GM21515 (cell line): ENCODE measurements at regions not wholly inside any gene's neighbourhood (a gene's known extent, or its start where the extent isn't known, plus 50 kb on each side); places are given as distances from the start of the nearest gene placed in this dataset.
"Not testable (repeated sequence)": the region's sequence is repeated elsewhere in the genome, so short reads cannot be mapped to it uniquely, and the experiment has no call there.

Experiments
- ATAC-seq: cut with Tn5 transposase; IDR thresholded peaks from one replicate; pipeline ENCODE4 v1.9.1; 2021; ENCODE audit not compliant: unreplicated experiment

DNA sequence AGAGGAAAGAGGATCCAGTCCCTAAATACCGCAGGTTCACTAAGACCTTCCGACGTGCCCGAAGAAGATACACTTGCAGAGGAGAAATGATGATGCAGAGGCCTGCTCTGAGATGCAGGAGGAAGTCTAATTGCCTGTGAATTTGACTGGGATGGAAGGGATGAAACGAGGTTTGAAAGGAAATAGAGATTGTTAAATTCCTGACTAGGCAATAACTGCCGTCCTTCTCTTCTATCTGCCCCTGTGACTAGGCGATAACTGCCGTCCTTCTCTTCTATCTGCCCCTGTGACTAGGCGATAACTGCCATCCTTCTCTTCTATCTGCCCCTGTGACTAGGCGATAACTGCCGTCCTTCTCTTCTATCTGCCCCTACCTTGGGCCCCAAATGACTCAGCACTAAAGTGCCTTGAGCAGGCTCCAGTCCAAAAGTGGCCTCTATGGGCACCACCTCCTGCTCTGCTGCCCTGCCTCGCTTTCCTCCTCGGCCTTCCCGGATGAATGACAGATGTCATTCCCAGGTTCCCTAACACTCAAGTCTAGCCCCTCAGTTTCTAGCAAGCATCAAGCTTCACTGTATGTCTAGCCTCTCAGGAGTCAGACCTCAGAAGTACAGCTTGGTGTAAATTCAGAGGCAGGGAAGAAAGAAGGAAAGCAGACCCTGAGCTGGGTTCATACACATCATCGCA, 189.1 kb downstream of the FOXD4L6 start:
- not testable (repeated sequence) for ATAC-seq

GRCh38 chr9:40935336-40935735, 193.1 kb downstream of the FOXD4L6 start:
- ATAC-seq, result no peak

DNA sequence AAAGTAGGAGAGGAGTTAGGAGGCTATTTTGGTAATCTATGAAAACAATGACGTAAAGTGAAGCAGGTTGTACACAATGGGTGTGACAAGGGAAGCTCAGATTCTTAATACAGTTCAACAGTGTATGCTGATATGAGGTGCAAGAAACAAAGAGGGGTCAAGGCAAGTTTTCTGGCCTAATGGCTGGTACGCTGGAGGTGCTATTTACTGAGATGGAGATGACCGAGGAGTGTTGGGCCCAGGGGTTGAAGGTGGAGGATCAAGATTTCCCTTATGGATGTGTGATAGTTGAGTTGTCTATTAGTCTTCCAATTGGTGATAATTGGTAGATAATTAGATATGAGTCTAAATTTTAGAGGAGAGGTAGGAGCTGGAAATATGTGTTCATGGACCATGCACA, 194.0 kb downstream of the FOXD4L6 start:
- ATAC-seq, result not testable (repeated sequence)

GRCh38 chr9:40930426-40930825, 198.1 kb downstream of the FOXD4L6 start:
- ATAC-seq, result not testable (repeated sequence)

DNA sequence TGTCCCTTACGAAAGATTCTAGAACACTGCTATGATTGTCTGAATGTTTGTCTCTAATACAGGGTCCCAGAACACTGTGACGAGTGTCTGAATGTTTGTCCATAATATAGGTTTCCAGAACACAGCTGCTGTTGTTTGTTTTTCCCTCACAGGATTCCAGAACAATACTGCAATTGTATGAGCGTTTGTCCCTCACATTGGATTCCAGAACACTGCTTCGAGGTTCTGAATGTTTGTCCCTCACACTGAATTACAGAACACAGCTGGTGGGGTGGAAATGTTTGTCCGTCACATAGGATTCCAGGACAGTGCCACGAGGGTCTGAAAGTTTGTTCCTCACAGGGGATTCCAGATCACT, 199.0 kb downstream of the FOXD4L6 start:
- not testable (repeated sequence) for ATAC-seq

GRCh38 chr9:40928803-40929487, 199.5 kb downstream of the FOXD4L6 start:
- ATAC-seq, result no peak

DNA sequence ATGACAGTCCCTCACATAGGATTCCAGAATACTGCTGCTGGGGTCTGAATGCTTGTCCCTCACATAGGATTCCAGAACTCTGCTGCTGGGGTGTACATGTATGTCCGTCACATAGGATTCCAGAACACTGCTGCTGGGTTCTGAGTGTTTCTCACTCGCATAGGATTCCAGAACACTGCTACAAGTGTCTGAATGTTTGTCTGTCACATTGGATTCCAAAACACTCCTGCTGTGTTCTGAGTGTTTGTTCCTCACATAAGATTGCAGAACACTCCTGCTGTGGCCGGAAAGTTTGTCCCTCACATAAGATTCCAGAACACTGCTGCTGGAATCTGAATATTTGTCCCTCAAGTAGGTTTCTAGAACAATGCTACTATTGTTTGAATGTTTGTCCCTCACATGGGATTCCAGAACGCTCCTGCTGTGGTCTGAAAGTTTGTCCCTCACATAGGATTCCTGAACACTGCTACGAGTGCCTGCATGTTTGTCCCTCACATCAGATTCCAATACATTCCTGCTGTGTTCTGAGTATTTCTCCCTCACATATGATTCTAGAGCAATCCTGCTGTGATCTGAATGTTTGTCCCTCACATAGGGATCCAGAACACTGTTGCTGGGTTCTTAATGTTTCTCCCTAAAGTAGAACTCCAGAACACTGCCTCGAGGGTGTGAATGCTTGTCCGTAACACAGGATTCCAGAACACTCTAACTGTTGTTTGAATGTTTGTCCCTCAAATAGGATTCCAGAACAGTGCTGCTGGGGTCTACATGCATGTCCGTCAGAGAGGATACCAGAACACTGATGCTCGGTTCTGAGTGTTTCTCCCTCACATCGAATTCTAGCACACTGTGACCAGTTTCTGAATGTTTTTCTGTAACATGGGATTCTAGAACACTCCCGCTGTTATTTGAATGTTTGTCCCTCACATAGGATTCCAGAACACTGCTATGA, 200.4 kb downstream of the FOXD4L6 start:
- no peak for ATAC-seq

DNA sequence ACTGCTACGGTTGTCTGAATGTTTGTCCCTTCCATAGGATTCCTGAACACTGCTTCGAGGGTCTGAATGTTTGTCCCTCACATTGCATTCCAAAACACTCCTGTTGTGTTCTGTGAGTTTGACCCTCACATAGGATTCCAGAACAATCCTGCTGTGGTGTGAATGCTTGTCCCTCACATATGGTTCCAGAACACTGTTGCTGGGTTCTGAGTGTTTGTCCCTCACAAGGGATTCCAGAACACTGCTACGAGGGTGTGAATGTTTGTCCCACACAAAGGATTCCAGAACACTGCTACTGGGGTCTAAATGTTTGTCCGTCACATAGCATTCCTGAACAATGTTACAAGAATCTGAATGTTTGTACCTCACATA, 201.2 kb downstream of the FOXD4L6 start:
- ATAC-seq, result no peak

DNA sequence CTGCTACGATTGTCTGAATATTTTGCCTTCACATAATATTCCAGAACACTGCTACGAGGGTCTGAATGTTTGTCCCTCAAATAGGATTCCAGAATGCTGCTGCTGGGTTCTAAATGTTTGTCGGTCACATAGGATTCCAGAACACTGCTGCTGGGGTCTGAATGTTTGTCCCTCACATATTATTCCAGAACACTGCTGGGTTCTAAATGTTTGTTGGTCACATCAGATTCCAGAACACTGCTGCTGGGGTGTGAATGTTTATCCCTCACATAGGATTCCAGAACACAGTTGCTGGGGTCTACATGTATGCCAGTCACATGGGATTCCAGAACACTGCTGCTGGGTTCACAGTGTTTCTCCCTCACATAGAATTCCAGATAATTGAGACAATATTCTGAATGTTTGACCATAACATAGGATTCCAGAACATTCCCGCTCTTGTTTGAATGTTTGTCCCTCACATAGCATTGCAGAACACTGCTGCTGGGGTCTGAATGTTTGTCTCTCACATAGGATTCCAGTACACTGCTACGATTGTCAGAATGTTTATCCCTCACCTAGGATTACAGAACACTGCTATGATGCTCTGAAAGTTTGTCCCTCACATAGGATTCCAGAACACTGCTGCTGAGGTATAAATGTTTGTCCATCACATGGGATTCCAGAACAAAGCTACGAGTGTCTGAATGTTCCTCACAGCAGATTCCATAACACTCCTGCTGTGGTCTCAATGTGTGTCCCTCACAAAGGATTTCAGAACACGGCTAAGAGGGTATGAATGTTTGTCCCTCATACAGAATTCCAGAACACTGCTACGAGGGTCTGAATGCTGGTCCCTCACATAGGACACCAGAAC, 201.8 kb downstream of the FOXD4L6 start:
- no peak for ATAC-seq

GRCh38 chr9:40925149-40925548, 203.3 kb downstream of the FOXD4L6 start:
- no peak for ATAC-seq

- ATAC-seq, result not testable (repeated sequence)
Observed at GRCh38 chr9:40916399-40916783, 212.1 kb downstream of the FOXD4L6 start.

- ATAC-seq, result not testable (repeated sequence)
Observed at GRCh38 chr9:40915660-40916398, 212.7 kb downstream of the FOXD4L6 start.

DNA sequence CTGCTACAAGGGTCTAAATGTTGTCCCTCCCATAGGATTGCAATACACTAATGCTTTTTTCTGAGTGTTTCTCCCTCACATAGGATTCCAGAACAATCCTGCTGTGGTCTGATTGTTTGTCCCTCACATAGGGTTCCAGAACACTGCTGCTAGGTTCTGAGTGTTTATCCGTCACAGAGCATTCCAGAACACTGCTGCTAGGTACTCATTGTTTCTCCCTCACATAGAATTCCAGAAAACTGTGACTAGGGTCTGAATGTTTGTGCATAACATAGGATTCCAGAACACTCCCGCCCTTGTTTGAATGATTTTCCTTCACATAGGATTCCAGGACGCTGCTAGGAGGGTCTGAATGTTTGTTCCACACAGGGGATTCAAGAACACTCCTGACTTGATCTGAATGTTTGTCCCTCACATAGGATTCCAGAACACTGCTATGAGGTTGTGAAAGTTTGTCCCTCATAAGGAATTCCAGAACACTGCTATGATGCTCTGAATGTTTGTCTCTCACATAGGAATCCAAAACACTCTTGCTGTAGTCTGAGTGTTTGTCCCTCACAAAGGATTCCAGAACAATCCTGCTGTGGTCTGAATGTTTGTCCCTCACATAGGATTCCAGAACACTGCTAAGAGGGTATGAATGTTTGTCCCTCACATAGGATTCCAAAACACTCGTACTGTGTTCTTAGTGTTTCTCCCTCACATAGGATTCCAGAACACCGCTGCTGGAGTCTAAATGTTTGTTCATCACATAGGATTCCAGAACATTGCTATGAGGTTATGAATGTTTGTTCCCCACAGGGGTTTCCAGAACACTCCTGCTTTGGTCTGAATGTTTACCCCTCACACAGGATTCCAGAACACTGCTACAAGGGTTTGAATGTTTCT, 213.5 kb downstream of the FOXD4L6 start:
- ATAC-seq, result no peak

- ATAC-seq, result no peak
Observed at GRCh38 chr9:40913928-40914673, 214.4 kb downstream of the FOXD4L6 start.

DNA sequence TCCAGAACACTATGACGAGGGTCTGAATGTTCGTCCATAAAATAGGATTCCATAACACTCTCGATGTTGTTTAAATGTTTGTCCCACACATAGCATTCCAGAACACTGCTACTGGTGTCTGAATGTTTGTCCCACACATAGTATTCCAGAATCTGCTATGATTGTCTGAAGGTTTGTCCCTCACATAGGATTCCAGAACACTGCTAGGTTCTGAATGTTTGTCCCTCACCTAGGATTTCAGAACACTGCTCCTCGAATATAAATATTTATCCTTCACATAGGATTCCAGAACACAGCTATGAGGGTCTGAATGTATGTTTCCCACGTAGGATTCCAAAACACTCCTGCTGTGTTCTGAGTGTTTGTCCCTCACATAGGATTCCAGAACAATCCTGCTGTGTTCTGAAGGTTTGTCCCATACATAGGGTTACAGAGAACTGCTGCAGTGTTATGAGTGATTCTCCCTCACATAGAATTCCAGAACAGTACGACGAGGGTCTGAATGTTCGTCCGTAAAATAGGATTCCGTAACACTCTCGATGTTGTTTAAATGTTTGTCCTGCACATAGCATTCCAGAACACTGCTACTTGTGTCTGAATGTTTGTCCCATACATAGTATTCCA, 215.3 kb downstream of the FOXD4L6 start:
- ATAC-seq, result no peak

GRCh38 chr9:40912679-40913078, 215.8 kb downstream of the FOXD4L6 start:
- ATAC-seq, result not testable (repeated sequence)

GRCh38 chr9:40911647-40912046, 216.8 kb downstream of the FOXD4L6 start:
- no peak for ATAC-seq

DNA sequence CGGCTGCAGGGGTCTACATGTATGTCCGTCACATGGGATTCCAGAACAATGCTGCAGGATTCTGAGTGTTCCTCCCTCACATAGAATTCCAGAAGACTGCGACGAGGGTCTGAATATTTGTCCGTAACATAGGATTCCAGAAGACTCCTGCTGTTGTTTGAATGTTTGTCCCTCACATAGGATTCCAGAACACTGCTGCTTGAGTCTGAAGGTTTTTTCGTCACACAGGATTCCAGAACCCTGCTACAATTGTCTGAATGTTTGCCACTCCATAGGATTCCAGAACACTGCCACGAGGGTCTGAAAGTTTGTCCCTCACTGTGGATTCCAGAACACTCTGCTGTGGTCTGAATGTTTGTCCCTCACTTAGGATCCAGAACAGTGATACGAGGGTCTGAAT, 217.5 kb downstream of the FOXD4L6 start:
- ATAC-seq, result not testable (repeated sequence)
